ENCODE measurements at regions not wholly inside any gene's neighbourhood (a gene's known extent, or its start where the extent isn't known, plus 50 kb on each side); places are given as distances from the start of the nearest gene placed in this dataset.

DNA sequence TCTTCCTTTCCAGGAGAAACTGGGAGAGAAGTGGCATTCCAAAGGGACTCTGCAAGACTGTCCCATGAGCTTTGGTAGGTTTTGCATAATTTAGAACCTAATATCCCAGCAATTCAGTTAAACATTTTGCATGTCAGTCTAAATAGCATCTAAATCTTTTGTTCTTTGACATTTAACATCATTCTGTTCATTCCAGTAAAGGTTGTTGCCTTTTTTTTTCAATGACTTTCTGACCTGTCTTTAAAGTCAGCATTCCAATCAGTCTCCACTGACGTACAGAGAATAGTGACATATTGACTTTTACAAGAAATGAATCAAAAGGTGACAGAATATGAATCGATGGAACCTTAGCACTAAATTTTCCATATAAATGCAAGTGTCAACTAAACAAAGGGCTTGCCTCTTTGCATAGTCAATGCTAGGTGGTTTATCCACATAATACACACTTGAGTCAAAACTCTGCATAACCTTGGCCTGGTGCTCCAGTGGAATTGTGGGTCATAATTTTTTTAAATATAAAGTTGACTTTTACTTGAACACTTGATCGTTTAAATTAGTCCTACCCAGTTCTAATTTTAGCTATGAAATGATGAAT lies 370.1 kb downstream of the CNTN6 start:
- no peak for DNase-seq (ENCODE audit: extremely low read depth in 1 of 4, low spot score in 3 of 4)
- intact Hi-C loops (cut with micrococcal nuclease) (no loop called here), in situ Hi-C loops (cut with MboI) (no loop called here)
- Histone ChIP-seq H3K9me3 (replicated peaks; ENCODE audit: control insufficient read depth, insufficient read depth, low read depth, low read length) (0 out of 2 replicates have a peak, but pooled peaks cover 2% of the 10 kb centered on the region), H4K20me1 (replicated peaks; ENCODE audit: control insufficient read depth, insufficient read depth, low read length) (no peaks in the 10 kb centered on the region), H3K4me1 (replicated peaks in 1 of 2; ENCODE audit: control insufficient read depth in 2 of 2, insufficient read depth in 2 of 2, low read length in 2 of 2) (no peaks in the 10 kb centered on the region), H3K9me1 (ENCODE audit: control insufficient read depth, insufficient read depth, low read length) (no peaks in the 10 kb centered on the region), H3K36me3 (ENCODE audit: control insufficient read depth, insufficient read depth, low read length) (no peaks in the 10 kb centered on the region), H3K79me2 (ENCODE audit: control insufficient read depth, insufficient read depth, low read length) (no peaks in the 10 kb centered on the region), H3K4me2 (ENCODE audit: insufficient read depth, low read length) (no peak overlapping the region), H3K4me3 (no peak overlapping the region), H3K27me3 (ENCODE audit: control insufficient read depth in 2 of 2, insufficient read depth in 2 of 2, low read length in 2 of 2) (no peaks in the 10 kb centered on the region), H2AFZ (ENCODE audit: low read depth, low read length) (no peak overlapping the region), H3K9ac (ENCODE audit: insufficient read depth in 1 of 2, low read depth in 2 of 2, low read length in 2 of 2) (no peak overlapping the region), H3K27ac (ENCODE audit: extremely low read depth, low read depth, low read length) (no peak overlapping the region)
- ChIA-PET CTCF (ENCODE audit: low intra/inter-chr PET ratio) (no interaction called here), POLR2A (no interaction called here)
- no TSS peak for BruUV-seq (replicated peaks)
- no peak for TF ChIP-seq FOXA3 (CRISPR knock-in tag; conservative IDR thresholded peaks at IDR 0.05 in 1 of 2, IDR thresholded peaks at IDR 0.05 in 1 of 2)
- no peak for TF ChIP-seq HSF4 (CRISPR knock-in tag; IDR thresholded peaks at IDR 0.05; ENCODE audit: borderline replicate concordance)
- TF ChIP-seq CBFB (CRISPR knock-in tag; IDR thresholded peaks at IDR 0.05): no peak
- no peak for TF ChIP-seq GABPB1 (CRISPR knock-in tag; IDR thresholded peaks at IDR 0.05)
- TF ChIP-seq SNRNP70 (optimal IDR thresholded peaks at IDR 0.05; ENCODE audit: low read depth, low read length): no peak
- no peak for TF ChIP-seq ZNF445 (CRISPR knock-in tag; IDR thresholded peaks at IDR 0.05; ENCODE audit: low read depth)
- TF ChIP-seq CBX1 (IDR thresholded peaks at IDR 0.05; ENCODE audit: low read depth): no peak
- no peak for TF ChIP-seq CBX3 (IDR thresholded peaks at IDR 0.05; ENCODE audit: borderline replicate concordance in 1 of 2, low read length in 2 of 2)
- TF ChIP-seq ZNF146 (CRISPR knock-in tag; IDR thresholded peaks at IDR 0.05; ENCODE audit: unreplicated experiment): no peak
- TF ChIP-seq, protein P1, sequence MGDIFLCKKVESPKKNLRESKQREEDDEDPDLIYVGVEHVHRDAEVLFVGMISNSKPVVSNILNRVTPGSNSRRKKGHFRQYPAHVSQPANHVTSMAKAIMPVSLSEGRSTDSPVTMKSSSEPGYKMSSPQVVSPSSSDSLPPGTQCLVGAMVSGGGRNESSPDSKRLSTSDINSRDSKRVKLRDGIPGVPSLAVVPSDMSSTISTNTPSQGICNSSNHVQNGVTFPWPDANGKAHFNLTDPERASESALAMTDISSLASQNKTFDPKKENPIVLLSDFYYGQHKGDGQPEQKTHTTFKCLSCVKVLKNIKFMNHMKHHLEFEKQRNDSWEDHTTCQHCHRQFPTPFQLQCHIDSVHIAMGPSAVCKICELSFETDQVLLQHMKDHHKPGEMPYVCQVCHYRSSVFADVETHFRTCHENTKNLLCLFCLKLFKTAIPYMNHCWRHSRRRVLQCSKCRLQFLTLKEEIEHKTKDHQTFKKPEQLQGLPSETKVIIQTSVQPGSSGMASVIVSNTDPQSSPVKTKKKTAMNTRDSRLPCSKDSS (IDR thresholded peaks at IDR 0.05; ENCODE audit: low read depth, partially characterized antibody): no peak
- no peak for TF ChIP-seq TAF9B (IDR thresholded peaks at IDR 0.05; ENCODE audit: partially characterized antibody)
- no peak for TF ChIP-seq ZNF696 (CRISPR knock-in tag; conservative IDR thresholded peaks at IDR 0.05)
- WGBS (ENCODE audit: insufficient coverage, low coverage, missing lambda C conversion rate): 2% methylated on average over 3 of the region's 3 CpGs
- FAIRE-seq: no peak
- ATAC-seq: no peak
